Ovary (tissue), 7 donors: ENCODE measurements at regions not wholly inside any gene's neighbourhood (a gene's known extent, or its start where the extent isn't known, plus 50 kb on each side); places are given as distances from the start of the nearest gene placed in this dataset.

Source experiments
- DNase-seq, 5 donors: peaks; one replicate each; pipeline ENCODE4 v3.0.0-alpha.2; 2019 to 2020
- H3K27ac ChIP-seq, 2 donors: fragments of 200-600 bp; one replicate each; pipeline versions ENCODE4 v1.5.1 to v1.8.0; 2019 to 2022
- H3K27me3 ChIP-seq: fragments of 200-600 bp; one replicate; pipeline ENCODE4 v1.8.0; 2022
- H3K36me3 ChIP-seq: fragments of 200-600 bp; sonication (generic); one replicate; pipeline ENCODE4 v1.5.1; 2019
- H3K4me1 ChIP-seq: one replicate; pipeline ENCODE4 v1.8.1; 2013; ENCODE audit warnings: mild to moderate bottlenecking, moderate library complexity; ENCODE audit not compliant: insufficient read depth
- H3K4me3 ChIP-seq: fragments of 200-600 bp; sonication (generic); one replicate; pipeline ENCODE4 v1.5.1; 2017
- H3K9me3 ChIP-seq, 2 donors: fragments of 200-600 bp in 1 of 2; sonication (generic) in 1 of 2; one replicate each; pipeline versions ENCODE4 v1.5.1 to v1.8.1; 2013 to 2019; ENCODE audit warnings: mild to moderate bottlenecking in 1 of 2, moderate library complexity in 1 of 2
- CTCF ChIP-seq, 3 donors: fragments of 450-650 bp in 2 of 3; fragments of 200-600 bp in 1 of 3; IDR thresholded peaks; one replicate each; pipeline versions ENCODE4 v1.5.1 to v1.8.0; 2016 to 2022; ENCODE audit warnings: antibody characterized with exemption in 3 of 3, mild to moderate bottlenecking in 1 of 3
- EP300 ChIP-seq: sonication (generic); formaldehyde crosslinking; IDR thresholded peaks from one replicate; pipeline ENCODE4 v1.6.1; 2017; ENCODE audit warnings: antibody characterized with exemption
- POLR2A ChIP-seq: fragments of 450-650 bp; IDR thresholded peaks from one replicate; pipeline ENCODE4 v1.6.1; 2017; ENCODE audit warnings: antibody characterized with exemption, mild to moderate bottlenecking, moderate library complexity
- WGBS, 3 donors: extraction: QIAGEN DNeasy Blood & Tissue Kit in 1 of 3; methylation state at CpG; one replicate each; pipeline versions ENCODE4 v1.1.5 to v1.1.7; 2013 to 2017; 5-methylcytosine and 5-hydroxymethylcytosine counted together
- intact Hi-C, 4 donors: fragments of 100-400 bp; cut with DNase I; formaldehyde crosslinking; loops; one replicate each; pipeline versions ENCODE4 v1.11.0 to v1.15.1; 2022 to 2023
- donor health status: DM: no; HTN: no; CAD: no; lungs with moderate emphysema.
- donor health status: DM: no; HTN: no; CAD: no.
- donor health status: Bipolar disorder and iron deficiency.
- donor health status: DM: no; HTN: no; CAD: no.
- donor health status: DM: yes; HTN: yes; CAD: no.

DNA sequence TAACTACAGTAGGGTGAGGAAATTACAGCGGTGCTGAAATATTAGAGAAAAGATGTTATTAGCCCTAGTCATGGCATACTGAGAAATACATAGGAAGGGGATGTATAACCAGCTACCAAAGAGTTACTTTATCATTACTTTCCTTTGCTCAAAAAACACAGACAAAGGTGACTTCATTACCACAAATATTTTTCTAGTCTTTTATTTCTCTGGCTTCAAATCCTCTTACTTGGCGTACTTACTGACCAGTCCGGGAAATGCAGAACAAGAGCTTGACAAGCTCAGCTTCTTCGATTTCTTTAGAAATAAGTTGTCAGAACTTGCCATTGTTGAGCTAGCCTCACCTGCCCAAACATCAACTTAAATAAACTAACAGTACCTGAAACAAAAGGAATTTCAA lies 142.1 kb upstream of the TMCO5A start:
- Histone ChIP-seq H3K4me1 (no peaks in the 10 kb centered on the region), H3K4me3 (no peak overlapping the region), H3K27ac (no peak overlapping the region), H3K9me3 (no peaks in the 10 kb centered on the region), H3K36me3 (no peaks in the 10 kb centered on the region), H3K27me3 (no peaks in the 10 kb centered on the region)
- TF ChIP-seq CTCF (IDR thresholded peaks at IDR 0.05) (no peak), POLR2A (no peak), EP300 (no peak)
- no peak for DNase-seq
- intact Hi-C loops = no loop called here
- 77 to 87% (median 80%) methylated on average over 4 of the region's 4 CpGs for WGBS, 3 donors

DNA sequence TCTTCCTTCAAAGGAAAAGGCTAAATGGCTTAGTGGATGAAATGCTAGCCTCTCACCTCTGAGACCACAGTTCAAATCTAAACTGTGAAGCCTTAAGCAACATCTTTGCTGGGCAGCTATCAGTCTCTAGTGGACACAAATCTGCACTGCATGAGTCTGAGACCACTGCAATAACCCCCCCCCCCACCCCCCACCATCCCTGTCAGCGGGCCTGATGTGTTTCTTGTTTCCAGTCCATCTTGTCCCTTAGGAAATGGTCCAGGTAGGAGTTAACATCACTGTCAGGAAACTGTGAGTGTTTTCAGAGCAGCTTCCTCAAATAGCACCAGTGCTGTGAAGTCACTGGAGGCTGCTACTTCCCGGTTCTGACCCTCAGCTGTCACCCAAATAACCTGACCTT lies 140.6 kb upstream of the TMCO5A start:
- Histone ChIP-seq H3K4me1 (no peaks in the 10 kb centered on the region), H3K27me3 (no peaks in the 10 kb centered on the region), H3K4me3 (no peak overlapping the region), H3K36me3 (no peaks in the 10 kb centered on the region), H3K9me3 (no peaks in the 10 kb centered on the region), H3K27ac (no peak overlapping the region)
- WGBS, 3 donors = 15 to 26% (median 23%) methylated on average over 2 of the region's 2 CpGs
- intact Hi-C loops = no loop called here
- no peak for TF ChIP-seq CTCF (IDR thresholded peaks at IDR 0.05)
- no peak for TF ChIP-seq POLR2A
- no peak for TF ChIP-seq EP300
- DNase-seq = no peak

DNA sequence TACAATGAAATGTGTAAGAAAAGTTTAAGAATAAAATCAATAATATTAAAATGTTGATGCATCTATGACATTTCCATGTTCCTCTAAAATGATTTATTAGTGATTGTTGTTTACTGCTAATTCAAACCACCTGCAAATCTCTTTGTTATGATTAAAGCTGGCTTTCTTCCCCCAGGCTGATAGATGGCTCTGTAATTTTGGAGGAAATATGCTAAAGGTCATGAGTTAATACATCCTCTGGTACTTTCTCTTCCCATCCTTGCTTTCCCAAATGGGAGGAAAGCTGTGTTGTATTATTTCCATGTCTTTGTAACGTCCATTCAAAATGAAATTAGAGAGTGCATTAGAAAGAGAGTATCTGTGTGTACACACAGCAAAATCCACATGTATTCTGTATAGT lies 139.5 kb upstream of the TMCO5A start:
- 10 to 19% (median 11%) methylated on average over 1 of the region's 1 CpG for WGBS, 3 donors
- no peaks in the 10 kb centered on the region for H3K9me3 ChIP-seq
- H3K27ac ChIP-seq = no peak overlapping the region

DNA sequence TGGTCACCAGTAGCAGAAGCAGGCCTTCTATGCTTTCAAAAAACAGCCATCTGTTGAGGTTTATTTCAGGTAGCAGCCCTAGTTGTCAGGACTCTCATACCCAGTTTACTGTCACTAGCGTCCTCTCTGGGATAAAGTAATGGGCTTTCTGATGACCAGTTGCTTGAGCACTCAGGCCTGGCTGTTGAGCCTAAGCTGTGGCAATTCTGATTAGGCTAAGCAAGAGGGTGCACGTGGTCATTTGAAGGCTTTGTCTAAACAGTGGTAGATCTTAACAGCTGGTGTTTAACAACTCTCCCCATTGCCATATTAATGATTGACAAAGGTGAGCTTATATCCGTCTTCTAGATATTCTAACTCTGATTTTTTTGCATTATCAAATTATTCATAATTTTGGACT lies 132.9 kb upstream of the TMCO5A start:
- Histone ChIP-seq H3K4me3 (no peak overlapping the region), H3K4me1 (no peaks in the 10 kb centered on the region), H3K27me3 (no peaks in the 10 kb centered on the region), H3K27ac (no peak overlapping the region), H3K36me3 (no peaks in the 10 kb centered on the region), H3K9me3 (no peaks in the 10 kb centered on the region)
- intact Hi-C loops = no loop called here
- 77 to 84% (median 77%) methylated on average over 3 of the region's 3 CpGs for WGBS, 3 donors
- TF ChIP-seq POLR2A = no peak
- TF ChIP-seq EP300 = no peak
- no peak for TF ChIP-seq CTCF (IDR thresholded peaks at IDR 0.05)
- no peak for DNase-seq

More for the DNA sequence above, 139.5 kb upstream of the TMCO5A start:
- no peaks in the 10 kb centered on the region for H3K36me3 ChIP-seq
- no peak for TF ChIP-seq EP300
- TF ChIP-seq CTCF (IDR thresholded peaks at IDR 0.05) = no peak
- TF ChIP-seq POLR2A = no peak
- no peaks in the 10 kb centered on the region for H3K4me1 ChIP-seq
- no peak overlapping the region for H3K4me3 ChIP-seq
- no peak for DNase-seq
- no peaks in the 10 kb centered on the region for H3K27me3 ChIP-seq
- intact Hi-C loops = no loop called here

- Histone ChIP-seq H3K36me3 (no peaks in the 10 kb centered on the region), H3K4me3 (no peak overlapping the region), H3K27me3 (no peaks in the 10 kb centered on the region), H3K4me1 (no peaks in the 10 kb centered on the region), H3K9me3 (no peaks in the 10 kb centered on the region), H3K27ac (no peak overlapping the region)
- 23 to 56% (median 40%) methylated on average over 1 of the region's 1 CpG for WGBS, 3 donors
- intact Hi-C loops = no loop called here
- no peak for TF ChIP-seq POLR2A
- no peak for TF ChIP-seq CTCF (IDR thresholded peaks at IDR 0.05)
- no peak for TF ChIP-seq EP300
- no peak for DNase-seq
Measured at GRCh38 chr15:37806808-37807207, 127.6 kb upstream of the TMCO5A start.
